Spinal cord (tissue), 9 donors: ENCODE measurements at regions not wholly inside any gene's neighbourhood (a gene's known extent, or its start where the extent isn't known, plus 50 kb on each side); places are given as distances from the start of the nearest gene placed in this dataset.
A peak's percentile ranks its signal among the peaks of the same experiment; 100 is the strongest.

ENCODE experiments used
- DNase-seq, 6 donors: peaks; one replicate each; pipeline versions ENCODE4 v3.0.0 to v3.0.0-alpha.2; 2013 to 2015; ENCODE audit warnings: low spot score in 6 of 6, low read depth in 4 of 6
- H3K27ac ChIP-seq: one replicate; pipeline ENCODE4 v1.5.1; 2013; ENCODE audit warnings: low read depth, low read length, control low read depth
- H3K27me3 ChIP-seq: one replicate; pipeline ENCODE4 v1.6.1; 2013; ENCODE audit warnings: low read length; ENCODE audit not compliant: control insufficient read depth, insufficient read depth
- H3K36me3 ChIP-seq: one replicate; pipeline ENCODE4 v1.6.1; 2013; ENCODE audit warnings: low read length; ENCODE audit not compliant: control insufficient read depth, insufficient read depth
- H3K4me1 ChIP-seq: one replicate; pipeline ENCODE4 v1.6.1; 2013; ENCODE audit warnings: low read length; ENCODE audit not compliant: control insufficient read depth, insufficient read depth
- H3K4me3 ChIP-seq: one replicate; pipeline ENCODE4 v1.5.1; 2013; ENCODE audit warnings: low read depth, low read length, control low read depth
- H3K9me3 ChIP-seq: one replicate; pipeline ENCODE4 v1.6.1; 2013; ENCODE audit warnings: low read length; ENCODE audit not compliant: control insufficient read depth, insufficient read depth
- WGBS: methylation state at CpG from one replicate; pipeline ENCODE4 v1.1.5; 2013; ENCODE audit warnings: missing lambda C conversion rate; ENCODE audit not compliant: insufficient coverage; 5-methylcytosine and 5-hydroxymethylcytosine counted together
- donor health status: healthy.

DNA sequence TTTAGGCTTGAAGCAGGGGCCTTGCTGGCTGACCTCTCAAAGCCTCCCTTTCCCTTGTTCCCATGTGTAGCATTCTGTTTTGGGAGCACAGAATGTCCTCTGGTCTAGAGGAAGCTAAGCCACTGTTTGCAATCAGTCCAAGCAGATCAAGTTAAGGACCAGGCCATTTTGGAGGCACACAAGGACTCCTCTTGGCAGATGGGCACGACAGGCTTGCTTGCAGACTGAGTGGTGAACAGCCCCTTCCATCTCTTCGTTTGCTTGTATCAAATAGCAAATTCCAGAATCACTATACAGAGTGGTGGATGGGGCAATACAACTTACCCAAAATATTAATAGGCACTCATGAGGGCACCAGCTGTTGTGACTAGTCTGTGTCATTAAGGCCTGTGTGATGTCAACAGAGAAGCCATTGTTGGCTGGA, 215.5 kb upstream of the SERP2 start:
- Histone ChIP-seq H3K27ac (peak overlapping the region; percentile 65), H3K4me3 (no peak overlapping the region), H3K36me3 (no peaks in the 10 kb centered on the region), H3K27me3 (no peaks in the 10 kb centered on the region), H3K4me1 (peaks cover 23% of the 10 kb centered on the region), H3K9me3 (no peaks in the 10 kb centered on the region)
- WGBS = no CpG with 5 or more reads among the region's 2 CpGs
- DNase-seq = no peak

DNA sequence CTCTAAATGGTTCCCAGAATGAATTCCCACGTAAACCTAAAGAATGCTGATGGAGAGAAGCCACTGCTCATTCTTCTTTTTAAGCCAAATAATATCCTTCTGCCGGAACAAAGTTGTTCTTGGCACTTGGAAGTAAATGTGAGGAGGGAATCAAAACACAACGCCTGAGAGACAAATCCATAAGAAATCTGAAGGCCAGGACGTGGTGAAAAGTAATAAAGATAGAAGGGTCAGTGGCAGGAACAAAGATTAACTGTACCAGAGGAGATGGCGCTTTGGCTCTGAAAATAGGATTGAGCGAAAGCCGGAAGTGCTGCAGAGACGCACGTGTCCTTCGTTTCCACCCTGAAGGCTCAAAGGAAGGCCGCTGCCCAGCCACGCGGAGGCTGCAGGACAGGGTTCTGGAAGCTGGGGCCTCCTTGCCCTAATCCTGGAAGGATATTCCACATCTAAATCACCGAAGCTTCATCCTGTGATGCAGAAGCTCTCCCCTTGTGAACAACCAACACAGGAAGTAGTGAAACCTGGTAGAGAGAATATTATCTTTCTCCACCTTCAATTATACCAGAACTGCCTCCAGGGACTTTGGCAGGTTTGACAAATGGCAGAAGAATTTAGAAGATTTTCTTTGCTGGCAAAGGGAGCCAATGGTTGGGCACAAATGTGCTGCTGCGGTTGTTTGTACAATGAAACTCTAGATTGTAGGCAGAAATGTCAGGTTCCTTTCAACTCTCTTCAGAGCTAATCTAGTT, 214.6 kb upstream of the SERP2 start:
- H3K4me1 ChIP-seq = peaks cover 19% of the 10 kb centered on the region
- 86% methylated on average over 12 of the region's 15 CpGs for whole genome bisulfite sequencing
- no peaks in the 10 kb centered on the region for H3K36me3 ChIP-seq
- H3K9me3 ChIP-seq = no peaks in the 10 kb centered on the region
- H3K27ac ChIP-seq = peak overlapping the region; percentile 65
- H3K4me3 ChIP-seq = no peak overlapping the region
- H3K27me3 ChIP-seq = no peaks in the 10 kb centered on the region
- peak in 1 of 6 donors; percentile 49 for DNase-seq

DNA sequence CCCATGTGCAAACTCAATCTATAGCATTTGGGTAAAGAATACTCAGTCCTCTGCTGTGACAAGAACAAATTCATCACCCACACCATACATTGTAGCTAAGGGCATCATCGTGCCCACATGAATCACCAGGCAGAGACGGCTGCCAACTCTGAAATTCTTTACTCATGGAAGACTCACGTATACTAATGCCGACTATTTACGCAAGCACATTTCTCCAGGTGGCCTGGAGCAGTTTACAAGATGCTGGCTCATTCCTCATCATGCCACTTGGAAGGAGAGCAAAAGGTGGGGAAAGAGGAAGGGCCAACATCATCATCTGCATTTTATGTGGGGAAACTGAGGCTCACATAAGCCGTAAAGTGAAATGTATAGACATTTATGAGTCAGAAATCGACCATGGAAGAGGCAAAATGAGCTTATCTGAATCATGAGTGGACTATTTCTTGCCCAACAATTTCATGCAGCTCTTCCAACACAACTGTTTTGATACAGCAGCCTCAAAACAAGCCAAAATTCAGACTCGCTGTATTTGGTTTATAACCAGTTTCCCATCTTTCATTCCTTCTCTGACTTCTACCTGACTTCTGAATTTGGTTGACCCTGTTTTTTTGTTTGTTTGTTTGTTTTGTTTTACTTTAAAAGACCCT, 213.9 kb upstream of the SERP2 start:
- WGBS = 67% methylated on average over 3 of the region's 8 CpGs
- Histone ChIP-seq H3K36me3 (no peaks in the 10 kb centered on the region), H3K27me3 (no peaks in the 10 kb centered on the region), H3K4me1 (peaks cover 19% of the 10 kb centered on the region), H3K27ac (peak overlapping the region; percentile 65), H3K9me3 (no peaks in the 10 kb centered on the region), H3K4me3 (no peak overlapping the region)
- DNase-seq = no peak

DNA sequence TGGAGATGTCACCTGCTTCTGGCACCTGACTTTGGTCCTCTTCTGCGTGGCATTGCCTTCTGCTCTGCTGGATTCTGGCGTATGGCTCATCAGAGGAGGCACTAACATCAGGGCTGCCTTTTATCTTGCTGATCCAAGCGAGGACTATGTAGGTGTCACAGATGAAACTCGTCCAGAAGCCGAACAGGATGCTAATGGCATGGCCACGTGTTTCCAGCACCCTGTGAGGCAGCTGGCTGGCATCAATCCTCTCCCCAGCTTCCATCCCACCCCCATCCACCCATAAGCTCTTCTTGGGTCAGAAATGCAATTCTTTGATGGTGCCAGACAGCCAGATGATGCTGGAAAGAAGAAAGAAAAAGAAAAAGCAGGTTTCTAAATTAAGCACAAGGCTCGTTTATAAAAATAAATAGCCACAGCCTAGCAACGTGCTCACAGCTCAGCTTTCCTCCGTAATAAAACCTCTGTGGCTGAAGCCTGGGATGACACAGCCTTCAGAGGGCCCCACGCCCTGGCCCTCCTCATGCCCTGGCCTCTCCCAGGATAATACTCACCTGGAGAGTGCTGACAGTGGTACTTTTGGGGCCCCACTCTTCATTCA, 212.9 kb upstream of the SERP2 start:
- Histone ChIP-seq H3K9me3 (no peaks in the 10 kb centered on the region), H3K27me3 (no peaks in the 10 kb centered on the region), H3K27ac (peak overlapping the region; percentile 8), H3K4me1 (peaks cover 15% of the 10 kb centered on the region), H3K4me3 (no peak overlapping the region), H3K36me3 (no peaks in the 10 kb centered on the region)
- 68% methylated on average over 9 of the region's 10 CpGs for WGBS
- DNase-seq = peak in 2 of 6 donors; percentile 28 to 61

DNA sequence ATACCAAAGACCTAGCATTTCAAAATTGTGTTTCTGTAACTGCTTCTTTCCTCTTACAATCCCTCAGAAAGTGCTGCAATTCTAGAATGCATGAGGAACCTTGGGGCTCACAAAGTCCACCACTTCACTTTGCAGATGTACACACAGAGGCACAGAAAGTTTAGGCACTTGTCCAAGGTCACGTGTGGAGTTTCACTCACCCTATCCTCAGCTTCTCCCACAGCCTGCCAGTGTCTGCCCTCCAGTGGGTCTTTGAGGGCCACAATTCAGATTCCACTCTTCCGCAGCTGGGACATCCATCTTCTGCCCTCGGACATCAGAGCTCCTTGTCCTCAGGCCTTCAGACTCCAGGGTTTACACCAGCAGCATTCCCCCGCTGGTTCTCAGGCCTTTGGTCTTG, 210.5 kb upstream of the SERP2 start:
- peaks cover 7% of the 10 kb centered on the region for H3K4me1 ChIP-seq
- H3K27ac ChIP-seq = no peak overlapping the region
- no peaks in the 10 kb centered on the region for H3K9me3 ChIP-seq
- no peaks in the 10 kb centered on the region for H3K36me3 ChIP-seq
- 87% methylated on average over 4 of the region's 4 CpGs for WGBS
- no peak for DNase-seq
- H3K4me3 ChIP-seq = no peak overlapping the region
- no peaks in the 10 kb centered on the region for H3K27me3 ChIP-seq

DNA sequence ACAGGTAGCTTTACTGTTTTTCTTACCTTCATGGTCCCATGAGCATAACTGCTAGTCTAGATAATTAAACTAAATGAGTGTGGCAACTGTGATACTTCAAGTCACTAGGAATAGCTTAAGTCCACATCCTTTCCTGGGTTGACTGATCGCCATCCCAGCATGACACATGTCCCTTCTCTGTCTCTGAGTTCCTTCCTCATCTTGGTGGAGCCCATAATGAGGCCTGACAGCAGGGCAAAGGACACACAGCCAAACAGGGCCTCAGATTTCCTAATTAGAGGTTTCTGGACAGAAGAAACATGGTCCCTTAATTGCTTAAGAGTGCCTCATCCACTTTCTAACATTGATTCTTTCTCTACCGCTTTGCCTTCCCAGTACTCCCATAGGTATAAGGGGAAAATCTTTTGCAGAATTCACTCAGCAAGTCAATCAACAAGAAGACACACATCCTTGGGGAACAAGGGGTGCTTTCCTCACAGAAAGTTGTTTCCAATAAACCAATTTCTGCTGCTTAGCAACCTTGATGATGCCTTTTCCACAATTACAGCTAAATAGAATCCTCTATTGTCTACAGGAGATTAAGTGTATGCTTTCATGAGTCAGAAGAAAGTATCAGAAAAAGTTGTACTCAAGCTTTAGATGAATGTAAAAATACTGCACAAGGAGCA, 208.3 kb upstream of the SERP2 start:
- H3K9me3 ChIP-seq = no peaks in the 10 kb centered on the region
- no peaks in the 10 kb centered on the region for H3K36me3 ChIP-seq
- peaks cover 7% of the 10 kb centered on the region for H3K4me1 ChIP-seq
- no peak overlapping the region for H3K4me3 ChIP-seq
- no peaks in the 10 kb centered on the region for H3K27me3 ChIP-seq
- DNase-seq = peak in 1 of 6 donors; percentile 66
- no peak overlapping the region for H3K27ac ChIP-seq
- 86% methylated on average over 1 of the region's 2 CpGs for WGBS

DNA sequence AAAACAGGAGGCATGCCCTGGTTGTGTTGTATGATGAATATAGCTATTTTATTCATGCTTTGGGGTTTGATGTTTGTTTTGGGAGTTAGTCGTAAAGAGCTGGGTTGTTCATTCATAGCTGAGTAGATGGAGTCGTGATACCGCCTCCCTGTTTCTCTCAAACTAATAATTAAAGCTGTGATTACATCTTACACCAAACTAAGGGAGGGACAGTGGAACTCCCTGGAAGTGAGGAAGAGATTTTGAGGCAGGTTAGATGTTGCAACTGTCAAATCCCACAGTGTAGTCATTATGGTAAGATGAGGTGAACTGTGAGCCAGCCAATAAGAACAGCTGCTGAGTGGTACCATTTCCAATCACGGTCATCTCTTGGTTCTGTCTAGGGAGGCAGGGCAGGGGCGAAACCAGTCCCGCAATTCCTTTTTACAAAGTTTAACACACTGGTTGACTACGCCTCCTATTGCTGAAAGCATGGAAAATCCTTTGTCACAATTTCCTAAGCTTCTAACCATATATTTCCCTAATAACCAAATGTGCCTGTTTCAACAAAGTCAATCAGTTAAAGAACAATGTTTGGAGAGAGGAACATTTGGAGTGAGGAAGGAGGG, 207.6 kb upstream of the SERP2 start:
- no peaks in the 10 kb centered on the region for H3K9me3 ChIP-seq
- WGBS = 53% methylated on average over 3 of the region's 7 CpGs
- no peak overlapping the region for H3K27ac ChIP-seq
- DNase-seq = peak in 1 of 6 donors; percentile 47
- no peak overlapping the region for H3K4me3 ChIP-seq
- H3K27me3 ChIP-seq = no peaks in the 10 kb centered on the region
- peaks cover under 1% of the 10 kb centered on the region for H3K4me1 ChIP-seq
- no peaks in the 10 kb centered on the region for H3K36me3 ChIP-seq

DNA sequence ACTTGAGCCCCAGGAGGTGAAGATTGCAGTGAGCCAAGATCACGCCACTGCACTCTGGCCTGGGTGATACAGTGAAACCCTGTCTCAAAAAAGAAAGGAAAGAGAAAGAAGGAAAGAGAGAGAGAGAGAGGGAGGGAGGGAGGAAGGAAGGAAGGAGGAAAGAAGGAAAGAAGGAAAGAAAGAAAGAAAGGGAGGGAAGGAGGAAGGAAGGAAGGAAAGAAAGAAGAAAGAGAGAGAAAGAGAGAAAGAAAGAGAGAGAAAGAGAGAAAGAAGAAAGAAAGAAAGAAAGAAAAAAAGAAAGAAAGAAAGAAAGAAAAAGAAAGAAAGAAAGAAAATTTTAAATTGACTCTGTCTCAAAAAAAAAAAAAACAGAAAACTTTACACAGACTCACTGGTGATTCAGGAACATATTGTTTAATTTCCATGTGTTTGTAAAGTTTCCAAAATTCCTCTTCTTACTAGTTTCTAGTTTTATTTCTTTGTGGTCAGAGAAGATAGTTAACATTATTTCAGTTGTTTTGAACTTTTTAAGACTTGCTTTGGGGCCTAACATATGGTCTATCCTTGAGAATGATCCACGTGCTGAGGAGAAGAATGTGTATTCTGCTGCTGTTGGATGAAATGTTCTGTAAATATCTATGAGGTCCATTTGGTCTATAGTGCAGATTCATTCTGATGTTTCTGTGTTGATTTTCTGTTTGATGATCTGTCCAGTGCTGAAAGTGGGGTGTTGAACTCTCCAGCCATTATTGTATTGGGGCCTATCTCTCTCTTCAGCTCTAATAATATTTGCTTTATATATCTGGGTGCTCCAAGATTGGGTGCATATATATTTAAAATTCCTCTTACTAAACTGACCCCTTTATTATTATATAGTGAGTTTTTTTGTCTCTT, 204.4 kb upstream of the SERP2 start:
- H3K4me3 ChIP-seq = no peak overlapping the region
- H3K27me3 ChIP-seq = no peaks in the 10 kb centered on the region
- H3K36me3 ChIP-seq = no peaks in the 10 kb centered on the region
- DNase-seq = no peak
- no peak overlapping the region for H3K27ac ChIP-seq
- no peaks in the 10 kb centered on the region for H3K4me1 ChIP-seq
- H3K9me3 ChIP-seq = no peaks in the 10 kb centered on the region
- WGBS = 94% methylated on average over 2 of the region's 2 CpGs

DNA sequence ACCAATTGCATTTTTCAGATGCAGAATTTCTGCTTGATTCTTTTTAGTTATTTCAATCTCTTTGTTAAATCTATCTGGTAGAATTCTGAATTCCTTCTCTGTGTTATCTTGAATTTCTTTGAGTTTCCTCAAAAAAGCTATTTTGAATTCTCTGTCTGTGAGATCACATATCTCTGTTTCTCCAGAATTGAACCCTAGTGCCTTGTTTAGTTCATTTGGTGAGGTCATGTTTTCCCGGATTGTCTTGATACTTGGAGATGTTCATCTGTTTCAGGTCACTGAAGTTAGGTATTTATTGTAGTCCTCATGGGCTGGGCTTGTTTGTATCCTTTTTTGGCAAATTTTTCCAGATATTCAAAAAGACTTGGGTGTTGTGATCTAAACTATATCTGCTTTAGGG, 202.9 kb upstream of the SERP2 start:
- Histone ChIP-seq H3K27ac (no peak overlapping the region), H3K9me3 (no peaks in the 10 kb centered on the region), H3K4me3 (no peak overlapping the region), H3K4me1 (peaks cover 4% of the 10 kb centered on the region), H3K36me3 (no peaks in the 10 kb centered on the region), H3K27me3 (no peaks in the 10 kb centered on the region)
- DNase-seq = no peak
- WGBS = no CpG with 5 or more reads among the region's 1 CpG
